CD14-positive monocyte (primary cell): ENCODE measurements at regions not wholly inside any gene's neighbourhood (a gene's known extent, or its start where the extent isn't known, plus 50 kb on each side); places are given as distances from the start of the nearest gene placed in this dataset.

ENCODE experiments used
- DNase-seq, 3 donors: peaks; one replicate each; pipeline ENCODE4 v3.0.0-alpha.2; 2011 to 2022
- H2AFZ ChIP-seq: 2 replicates; pipeline ENCODE4 v1.6.0; 2012; ENCODE audit warnings: mild to moderate bottlenecking, low read depth, low read length, inconsistent platforms; ENCODE audit not compliant: insufficient read depth, poor library complexity, severe bottlenecking
- H3K27ac ChIP-seq, 2 donors: 1 replicate in 1 of 2; 2 replicates in 1 of 2; pipeline ENCODE4 v1.5.1; 2012 to 2013; ENCODE audit warnings: low read length in 2 of 2, control low read depth in 1 of 2, inconsistent platforms in 1 of 2, low read depth in 1 of 2, mild to moderate bottlenecking in 1 of 2
- H3K27me3 ChIP-seq, 2 donors: one replicate each; pipeline versions ENCODE4 v1.6.0 to v1.6.1; 2011 to 2013; ENCODE audit warnings: low read length in 2 of 2; ENCODE audit not compliant: control insufficient read depth in 2 of 2, insufficient read depth in 2 of 2
- H3K36me3 ChIP-seq, 2 donors: replicated peaks in 1 of 2; 1 replicate in 1 of 2; 2 replicates in 1 of 2; pipeline versions ENCODE4 v1.5.1 to v1.6.1; 2012 to 2013; ENCODE audit warnings: low read length in 2 of 2, control low read depth in 1 of 2, inconsistent platforms in 1 of 2, mild to moderate bottlenecking in 1 of 2; ENCODE audit not compliant: insufficient read depth in 2 of 2, control insufficient read depth in 1 of 2
- H3K4me1 ChIP-seq, 2 donors: 1 replicate in 1 of 2; 2 replicates in 1 of 2; pipeline versions ENCODE4 v1.5.1 to v1.6.1; 2012 to 2013; ENCODE audit warnings: low read length in 2 of 2, control low read depth in 1 of 2, inconsistent platforms in 1 of 2, mild to moderate bottlenecking in 1 of 2, moderate library complexity in 1 of 2; ENCODE audit not compliant: insufficient read depth in 2 of 2, control insufficient read depth in 1 of 2
- H3K4me2 ChIP-seq: replicated peaks from 2 replicates; pipeline ENCODE3; 2012; ENCODE audit warnings: low read length, moderate library complexity, mild to moderate bottlenecking; ENCODE audit not compliant: poor library complexity, severe bottlenecking; ENCODE audit errors: extremely low read depth
- H3K4me3 ChIP-seq, 3 experiments: fragments of 200-600 bp in 1 of 3; sonication (generic) in 1 of 3; replicated peaks in 1 of 3; 1 replicate in 2 of 3; 2 replicates in 1 of 3; pipeline ENCODE4 v1.5.1; 2011 to 2013; ENCODE audit warnings: low read length in 3 of 3, mild to moderate bottlenecking in 3 of 3, control low read depth in 2 of 3, low read depth in 2 of 3, inconsistent platforms in 1 of 3, moderate library complexity in 1 of 3
- H3K79me2 ChIP-seq: 2 replicates; pipeline ENCODE4 v1.6.0; 2012; ENCODE audit warnings: mild to moderate bottlenecking, control low read depth, inconsistent platforms, low read length, moderate library complexity; ENCODE audit not compliant: insufficient read depth
- H3K9ac ChIP-seq: 2 replicates; pipeline ENCODE4 v1.6.0; 2017; ENCODE audit warnings: low read length, mild to moderate bottlenecking; ENCODE audit not compliant: insufficient read depth, poor library complexity, severe bottlenecking
- H3K9me3 ChIP-seq, 2 donors: replicated peaks in 1 of 2; 1 replicate in 1 of 2; 2 replicates in 1 of 2; pipeline versions ENCODE4 v1.5.1 to v1.6.1; 2012 to 2013; ENCODE audit warnings: low read length in 2 of 2, control low read depth in 1 of 2; ENCODE audit not compliant: control insufficient read depth in 1 of 2, insufficient read depth in 1 of 2
- H4K20me1 ChIP-seq: 2 replicates; pipeline ENCODE4 v1.6.0; 2012; ENCODE audit warnings: mild to moderate bottlenecking, low read length, control low read depth, moderate library complexity; ENCODE audit not compliant: insufficient read depth
- H3K27ac Mint-ChIP-seq, 7 donors: one replicate each; pipeline ENCODE4 v1.8.0; 2020; ENCODE audit warnings: mild to moderate bottlenecking in 7 of 7, mixed read lengths in 7 of 7, moderate library complexity in 6 of 7, inconsistent platforms in 2 of 7
- H3K27me3 Mint-ChIP-seq, 3 donors: one replicate each; pipeline ENCODE4 v1.8.0; 2021 to 2022; ENCODE audit warnings: low read depth in 3 of 3, mild to moderate bottlenecking in 3 of 3, mixed read lengths in 3 of 3, moderate library complexity in 3 of 3, inconsistent platforms in 1 of 3
- H3K36me3 Mint-ChIP-seq, 2 donors: one replicate each; pipeline ENCODE4 v1.8.0; 2020; ENCODE audit warnings: mixed read lengths in 2 of 2, inconsistent platforms in 1 of 2, mild to moderate bottlenecking in 1 of 2
- H3K4me1 Mint-ChIP-seq: one replicate; pipeline ENCODE4 v1.8.0; 2020; ENCODE audit warnings: mild to moderate bottlenecking, mixed read lengths
- H3K4me3 Mint-ChIP-seq, 2 donors: one replicate each; pipeline ENCODE4 v1.8.0; 2020; ENCODE audit warnings: mild to moderate bottlenecking in 2 of 2, mixed read lengths in 2 of 2, moderate library complexity in 1 of 2
- H3K9me3 Mint-ChIP-seq, 7 donors: one replicate each; pipeline ENCODE4 v1.8.0; 2020 to 2022; ENCODE audit warnings: mixed read lengths in 7 of 7, mild to moderate bottlenecking in 6 of 7, moderate library complexity in 6 of 7, inconsistent platforms in 2 of 7
- WGBS: methylation state at CpG from one replicate; pipeline ENCODE4 v1.1.5; 2013; ENCODE audit warnings: missing lambda C conversion rate; ENCODE audit not compliant: insufficient coverage; 5-methylcytosine and 5-hydroxymethylcytosine counted together
- intact Hi-C, 2 donors: fragments of 100-400 bp; cut with micrococcal nuclease; formaldehyde crosslinking; loops; one replicate each; pipeline versions ENCODE4 v1.15.0 to v1.15.1; 2023
- TF ChIP-seq, protein P1 (sequence below): fragments of 200-600 bp; IDR thresholded peaks from one replicate; pipeline ENCODE4 v1.8.0; 2022; ENCODE audit warnings: antibody characterized with exemption, mild to moderate bottlenecking

DNA sequence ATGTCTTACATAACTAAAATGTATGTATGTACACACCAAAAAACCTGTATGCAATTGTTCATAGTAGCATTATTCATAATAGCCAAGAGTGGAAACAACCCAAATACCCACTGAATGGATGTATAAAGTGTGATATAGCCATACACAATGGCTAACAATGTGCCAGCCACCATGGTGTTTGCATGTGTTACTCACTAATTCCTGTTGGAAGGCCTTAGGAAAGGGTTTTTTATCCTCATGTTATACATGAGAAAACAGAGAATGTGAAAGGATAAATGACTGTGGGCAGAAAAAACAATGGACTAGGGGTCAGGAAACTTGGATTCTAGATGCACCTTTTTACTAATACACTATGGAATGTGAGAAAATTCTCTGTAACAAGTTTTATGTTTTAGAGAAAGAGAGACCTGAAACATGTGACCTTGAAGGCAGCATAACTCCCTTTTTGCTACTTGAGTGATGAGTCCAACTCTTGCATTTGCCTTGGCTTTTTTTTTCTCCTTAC, 55.7 kb downstream of the TIGD2 start:
- Histone ChIP-seq H3K27ac (no peak overlapping the region), H3K79me2 (no peaks in the 10 kb centered on the region), H3K9ac (no peak overlapping the region), H2AFZ (no peak overlapping the region), H3K4me3 (no peak overlapping the region), H3K4me2 (no peak overlapping the region), H3K4me1 (no peaks in the 10 kb centered on the region), H3K9me3 (no peaks in the 10 kb centered on the region), H3K36me3 (no peaks in the 10 kb centered on the region), H4K20me1 (no peaks in the 10 kb centered on the region), H3K27me3 (no peaks in the 10 kb centered on the region)
- Mint-ChIP-seq H3K27ac (no peak overlapping the region), H3K36me3 (no peaks in the 10 kb centered on the region), H3K9me3 (no peaks in the 10 kb centered on the region), H3K4me1 (no peaks in the 10 kb centered on the region), H3K4me3 (no peak overlapping the region), H3K27me3 (peaks cover 0 to 2% (median 0%) of the 10 kb centered on the region in 3 donors)
- TF ChIP-seq, protein P1, sequence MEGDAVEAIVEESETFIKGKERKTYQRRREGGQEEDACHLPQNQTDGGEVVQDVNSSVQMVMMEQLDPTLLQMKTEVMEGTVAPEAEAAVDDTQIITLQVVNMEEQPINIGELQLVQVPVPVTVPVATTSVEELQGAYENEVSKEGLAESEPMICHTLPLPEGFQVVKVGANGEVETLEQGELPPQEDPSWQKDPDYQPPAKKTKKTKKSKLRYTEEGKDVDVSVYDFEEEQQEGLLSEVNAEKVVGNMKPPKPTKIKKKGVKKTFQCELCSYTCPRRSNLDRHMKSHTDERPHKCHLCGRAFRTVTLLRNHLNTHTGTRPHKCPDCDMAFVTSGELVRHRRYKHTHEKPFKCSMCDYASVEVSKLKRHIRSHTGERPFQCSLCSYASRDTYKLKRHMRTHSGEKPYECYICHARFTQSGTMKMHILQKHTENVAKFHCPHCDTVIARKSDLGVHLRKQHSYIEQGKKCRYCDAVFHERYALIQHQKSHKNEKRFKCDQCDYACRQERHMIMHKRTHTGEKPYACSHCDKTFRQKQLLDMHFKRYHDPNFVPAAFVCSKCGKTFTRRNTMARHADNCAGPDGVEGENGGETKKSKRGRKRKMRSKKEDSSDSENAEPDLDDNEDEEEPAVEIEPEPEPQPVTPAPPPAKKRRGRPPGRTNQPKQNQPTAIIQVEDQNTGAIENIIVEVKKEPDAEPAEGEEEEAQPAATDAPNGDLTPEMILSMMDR, result no peak
- no peak for DNase-seq
- intact Hi-C loops, result no loop called here

DNA sequence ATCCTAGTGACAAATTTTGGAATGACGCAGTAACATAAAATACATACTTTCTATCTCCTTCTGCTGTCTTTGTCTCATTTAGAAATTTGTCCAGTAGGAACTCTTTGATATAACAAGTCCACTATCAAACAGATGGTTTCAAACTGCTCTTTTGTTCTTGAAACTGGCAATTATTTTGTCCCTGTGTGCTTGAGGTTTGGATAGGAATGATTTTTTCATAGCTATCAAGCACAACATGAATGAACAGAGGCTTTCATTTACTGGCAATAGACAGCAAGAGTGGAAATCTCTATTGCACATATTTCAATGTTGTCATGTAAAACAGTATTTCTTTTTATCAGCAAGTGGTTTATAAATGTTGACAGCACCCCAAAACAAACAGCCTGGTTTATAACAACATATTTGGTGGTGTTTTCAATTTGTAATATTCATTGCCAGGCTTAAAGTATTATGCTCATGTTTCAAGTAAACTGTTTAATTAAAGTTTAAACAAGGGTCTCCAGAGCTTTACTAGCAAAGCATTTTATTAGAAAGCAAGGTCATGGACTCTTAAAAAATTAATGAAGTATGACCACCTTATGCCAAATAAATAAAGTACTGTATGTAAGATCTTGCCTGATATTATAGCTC, 60.0 kb downstream of the TIGD2 start:
- H3K36me3 Mint-ChIP-seq, result no peaks in the 10 kb centered on the region
- H3K4me3 Mint-ChIP-seq, result no peak overlapping the region

More for the DNA sequence above, 60.0 kb downstream of the TIGD2 start:
- H2AFZ ChIP-seq, result no peak overlapping the region
- Mint-ChIP-seq H3K27ac (no peak overlapping the region), H3K27me3 (peaks cover 0 to 2% (median 0%) of the 10 kb centered on the region in 3 donors), H3K9me3 (peaks cover 0 to 4% (median 0%) of the 10 kb centered on the region in 7 donors), H3K4me1 (no peaks in the 10 kb centered on the region)
- H3K4me3 ChIP-seq, result no peak overlapping the region
- intact Hi-C loops, result no loop called here
- no peaks in the 10 kb centered on the region for H4K20me1 ChIP-seq
- no peaks in the 10 kb centered on the region for H3K79me2 ChIP-seq
- H3K4me2 ChIP-seq, result no peak overlapping the region
- no peaks in the 10 kb centered on the region for H3K36me3 ChIP-seq
- no peak overlapping the region for H3K9ac ChIP-seq
- H3K27me3 ChIP-seq, result no peaks in the 10 kb centered on the region
- WGBS, result no CpG with 5 or more reads among the region's 1 CpG
- H3K27ac ChIP-seq, result no peak overlapping the region
- no peaks in the 10 kb centered on the region for H3K9me3 ChIP-seq
- TF ChIP-seq, protein P1, result no peak
- no peak for DNase-seq
- H3K4me1 ChIP-seq, result no peaks in the 10 kb centered on the region
